C4-2B (cell line): ENCODE measurements at regions not wholly inside any gene's neighbourhood (a gene's known extent, or its start where the extent isn't known, plus 50 kb on each side); places are given as distances from the start of the nearest gene placed in this dataset.

Experiments
- H3K27ac ChIP-seq: fragments of 450-650 bp; 2 replicates; pipeline ENCODE4 v1.5.1; 2017
- CTCF ChIP-seq: fragments of 450-650 bp; conservative IDR thresholded peaks from 2 replicates; pipeline ENCODE4 v1.5.1; 2017; ENCODE audit warnings: mild to moderate bottlenecking
- ZFX ChIP-seq: fragments of 450-650 bp; IDR thresholded peaks from 2 replicates; pipeline ENCODE4 v1.6.1; 2017

- no peak overlapping the region for H3K27ac ChIP-seq
- TF ChIP-seq CTCF (no peak), ZFX (no peak)
Measured at GRCh38 chr6:37115236-37115895, 54.6 kb upstream of the PIM1 start.

- no peak overlapping the region for H3K27ac ChIP-seq
- TF ChIP-seq CTCF (no peak), ZFX (no peak)
Measured at GRCh38 chr6:37116326-37116725, 53.6 kb upstream of the PIM1 start.

GRCh38 chr6:37119387-37119886, 50.5 kb upstream of the PIM1 start:
- H3K27ac ChIP-seq = no peak overlapping the region
- no peak for TF ChIP-seq ZFX
- no peak for TF ChIP-seq CTCF
